Cardiac fibroblast (primary cell): ENCODE measurements at regions not wholly inside any gene's neighbourhood (a gene's known extent, or its start where the extent isn't known, plus 50 kb on each side); places are given as distances from the start of the nearest gene placed in this dataset.

Experiments used
- DNase-seq, 2 donors: peaks; one replicate each; pipeline versions ENCODE4 v3.0.0 to v3.0.0-alpha.2; 2010; ENCODE audit warnings: low read depth in 2 of 2
- H3K4me3 ChIP-seq, 2 donors: replicated peaks in 1 of 2; 1 replicate in 1 of 2; 2 replicates in 1 of 2; pipeline ENCODE4 v1.5.1; 2011; ENCODE audit warnings: low read depth in 2 of 2, low read length in 2 of 2, mild to moderate bottlenecking in 2 of 2, moderate library complexity in 1 of 2
- CTCF ChIP-seq: IDR thresholded peaks from one replicate; pipeline ENCODE4 v1.5.1; 2011; ENCODE audit warnings: low read depth, mild to moderate bottlenecking, low read length, inconsistent platforms

GRCh38 chr13:63420685-63421084 is 2005.0 kb upstream of the PCDH20 start:
- TF ChIP-seq CTCF, result no peak
- no peak for DNase-seq
- H3K4me3 ChIP-seq, result no peak overlapping the region

- H3K4me3 ChIP-seq, result no peak overlapping the region
- DNase-seq, result no peak
- TF ChIP-seq CTCF, result no peak
Measured at GRCh38 chr13:63414247-63414646, 1998.6 kb upstream of the PCDH20 start.

DNA sequence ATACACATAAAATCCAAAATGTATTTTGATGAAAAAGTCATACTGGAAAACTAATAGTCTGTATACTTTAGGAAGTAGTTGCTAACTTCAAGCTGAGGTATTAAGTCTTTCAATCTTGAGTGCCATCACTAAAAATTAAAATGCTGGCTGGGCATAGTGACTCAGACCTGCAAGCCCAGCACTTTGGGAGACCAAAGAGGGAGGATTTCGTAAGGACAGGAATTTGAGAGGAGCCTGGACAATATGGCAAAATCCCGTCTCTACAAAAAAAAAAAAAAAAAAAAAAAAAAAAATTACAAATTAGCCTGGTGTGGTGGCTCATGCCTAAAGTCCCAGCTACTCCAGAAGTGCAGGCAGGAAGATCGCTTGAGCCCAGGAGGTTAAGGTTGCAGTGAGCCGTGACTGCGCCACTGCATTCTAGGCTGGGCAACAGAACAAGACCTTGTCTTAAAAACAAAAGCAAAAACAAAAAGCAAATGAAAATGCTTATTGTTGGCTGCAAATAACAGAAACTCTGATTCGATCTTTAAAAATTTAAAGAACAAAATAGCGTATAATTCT is 1994.2 kb upstream of the PCDH20 start:
- DNase-seq, result no peak
- no peak overlapping the region for H3K4me3 ChIP-seq
- no peak for TF ChIP-seq CTCF

GRCh38 chr13:63408331-63409189 is 1992.9 kb upstream of the PCDH20 start:
- DNase-seq, result peak in 1 of 2 donors; percentile 50
- TF ChIP-seq CTCF, result no peak
- H3K4me3 ChIP-seq, result no peak overlapping the region

DNA sequence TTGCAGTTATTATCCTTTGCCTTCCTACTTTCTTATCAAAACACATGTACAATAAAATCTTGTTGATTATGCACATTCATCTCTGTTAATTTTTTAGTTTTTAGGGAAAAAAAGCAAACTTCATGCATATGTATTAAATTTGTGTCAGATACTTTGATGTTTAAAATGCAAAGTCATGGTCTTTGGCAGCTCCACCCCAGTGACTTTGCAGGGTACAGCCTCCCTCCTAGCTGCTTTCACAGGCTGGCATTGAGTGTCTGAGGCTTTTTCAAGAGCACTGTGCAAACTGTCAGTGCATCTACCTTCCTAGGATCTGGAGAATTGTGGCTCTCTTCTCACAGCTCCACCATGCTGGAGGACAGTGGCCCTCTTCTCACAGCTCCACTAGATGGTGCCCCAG is 1988.1 kb upstream of the PCDH20 start:
- TF ChIP-seq CTCF, result no peak
- DNase-seq, result peak in 1 of 2 donors; percentile 12
- no peak overlapping the region for H3K4me3 ChIP-seq

- no peak for DNase-seq
- no peak overlapping the region for H3K4me3 ChIP-seq
- no peak for TF ChIP-seq CTCF
Measured at GRCh38 chr13:63396746-63397145, 1981.1 kb upstream of the PCDH20 start.
